A172 (cell line): ENCODE measurements at regions not wholly inside any gene's neighbourhood (a gene's known extent, or its start where the extent isn't known, plus 50 kb on each side); places are given as distances from the start of the nearest gene placed in this dataset.

ENCODE experiments used
- DNase-seq: peaks from one replicate; pipeline ENCODE4 v3.0.0-alpha.2; 2015; ENCODE audit warnings: low spot score

DNA sequence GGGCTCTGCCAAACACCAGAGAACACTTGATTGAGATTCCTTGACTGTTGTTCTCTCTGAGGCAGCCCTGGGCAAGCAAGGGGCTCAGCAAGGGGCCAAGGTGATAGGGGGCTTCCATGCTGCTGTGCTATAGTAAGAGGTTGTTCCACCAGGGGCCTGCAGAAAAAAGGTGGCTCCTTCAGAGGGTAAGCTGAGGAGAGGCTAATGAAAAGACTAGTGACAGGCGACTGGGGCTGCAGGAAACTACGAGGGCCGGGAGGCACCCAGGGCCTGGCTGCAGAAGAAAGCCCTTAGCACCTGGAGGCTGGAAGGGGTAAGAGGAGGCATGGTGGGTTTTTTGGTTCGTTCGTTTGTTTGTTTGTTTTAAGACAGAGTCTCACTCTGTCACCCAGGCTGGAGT is 88.0 kb upstream of the CTNNA1 start:
- DNase-seq: no peak

DNA sequence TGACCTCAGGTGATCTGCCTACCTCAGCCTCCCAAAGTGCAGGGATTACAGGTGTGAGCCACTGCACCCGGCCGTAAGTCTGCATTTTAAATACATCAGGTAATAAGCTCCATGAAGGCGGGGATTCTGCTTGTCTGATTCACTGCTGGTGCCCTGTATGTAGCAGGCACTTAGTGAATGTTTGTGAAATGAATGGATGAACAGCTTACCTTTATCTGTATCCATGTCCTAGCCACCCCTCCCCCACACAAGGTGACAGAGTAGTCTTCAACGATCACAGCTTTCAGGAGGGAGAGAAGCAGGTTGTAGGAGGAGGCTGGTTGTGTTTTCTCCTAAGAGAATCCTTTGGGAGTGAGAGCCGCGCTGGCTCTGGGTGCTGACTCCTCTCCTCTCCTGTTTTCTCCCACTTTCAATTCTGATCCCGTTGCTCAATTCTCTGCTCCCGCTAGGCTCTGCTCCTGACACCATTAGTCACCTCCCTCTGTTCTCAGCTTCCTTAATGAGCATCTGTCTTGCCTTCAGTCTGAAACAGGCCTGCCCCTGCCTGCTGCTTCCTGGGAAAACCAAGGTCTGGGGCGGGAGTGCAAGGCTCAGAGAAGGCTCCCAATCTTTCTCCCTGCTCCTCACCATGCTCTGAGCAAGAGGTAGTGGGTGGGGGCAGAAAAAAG is 88.8 kb upstream of the CTNNA1 start:
- DNase-seq: peak; percentile 15

- DNase-seq: no peak
These were observed 88.4 kb upstream of the HSPA9 start for GRCh38 chr5:138663561-138663960.

GRCh38 chr5:138663009-138663408 is 87.8 kb upstream of the HSPA9 start:
- peak; percentile 47 for DNase-seq

DNA sequence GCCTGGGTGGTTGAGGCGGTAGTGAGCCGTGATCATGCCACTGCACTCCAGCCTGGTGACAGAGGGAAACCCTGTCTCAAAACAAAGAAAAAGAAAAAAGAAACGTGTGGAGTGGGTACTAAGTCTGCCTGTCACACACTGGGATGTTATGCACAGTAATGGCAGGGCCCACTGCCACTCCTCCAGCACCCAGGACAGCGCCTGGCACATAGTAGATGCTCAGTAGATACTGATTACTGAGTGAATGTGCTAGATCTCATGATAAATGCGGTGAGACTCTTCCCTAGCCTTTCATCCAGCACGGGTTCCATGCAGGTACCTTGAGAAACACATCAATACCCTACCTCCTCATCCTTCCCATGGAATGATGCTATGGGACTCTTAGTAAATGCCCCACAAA is 87.4 kb upstream of the HSPA9 start:
- peak; percentile 37 for DNase-seq

DNA sequence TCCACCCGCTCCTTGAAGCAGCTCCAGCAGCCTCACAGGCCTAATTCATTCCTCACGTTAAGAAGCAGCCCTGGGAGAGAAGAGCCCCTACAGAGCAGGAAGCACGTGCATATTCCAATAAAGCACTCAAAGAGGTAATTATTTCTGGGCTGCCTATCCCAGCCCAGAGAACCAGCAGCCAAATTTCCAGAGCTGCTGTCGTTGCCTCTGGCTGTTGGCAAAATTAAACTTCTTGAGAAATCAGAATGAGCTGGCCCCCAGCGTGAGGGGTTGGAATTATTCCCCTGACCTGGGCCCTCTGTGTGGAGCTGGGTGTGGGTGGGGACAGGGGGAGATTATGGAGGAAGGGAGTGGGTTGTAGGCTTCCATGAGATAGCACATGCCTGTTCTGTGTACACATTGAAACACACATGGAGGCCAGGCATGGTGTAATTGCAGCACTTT is 86.8 kb upstream of the HSPA9 start:
- no peak for DNase-seq

- DNase-seq: no peak
These were observed 86.2 kb upstream of the HSPA9 start for GRCh38 chr5:138661291-138661960.

DNA sequence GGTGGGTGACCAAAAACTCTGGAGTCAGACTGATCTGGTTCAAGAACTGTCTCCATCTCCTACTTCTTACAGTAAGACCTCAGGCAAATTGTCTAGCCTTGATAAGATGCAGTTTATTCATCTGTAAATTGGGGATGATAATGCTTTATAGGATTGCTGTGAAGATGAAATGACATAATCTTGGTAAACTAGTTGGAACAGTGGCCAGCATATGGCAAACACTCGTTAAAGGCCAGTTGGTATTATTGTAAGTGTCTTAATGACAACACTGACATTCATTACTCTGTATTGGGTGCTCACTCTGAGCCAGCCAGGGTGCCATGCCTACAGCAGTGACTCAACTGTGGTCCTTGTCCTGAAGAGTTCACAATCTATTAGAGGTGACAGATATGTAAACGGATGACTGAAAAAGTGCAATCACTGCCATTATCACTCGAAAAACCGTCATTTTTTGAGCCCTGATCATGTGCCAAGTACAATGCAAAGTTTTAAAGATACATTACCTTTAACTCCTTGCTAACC is 84.9 kb upstream of the HSPA9 start:
- DNase-seq: no peak

GRCh38 chr5:138659561-138659960 is 84.4 kb upstream of the HSPA9 start:
- DNase-seq: no peak

- no peak for DNase-seq
These were observed 83.9 kb upstream of the HSPA9 start for GRCh38 chr5:138659121-138659520.

DNA sequence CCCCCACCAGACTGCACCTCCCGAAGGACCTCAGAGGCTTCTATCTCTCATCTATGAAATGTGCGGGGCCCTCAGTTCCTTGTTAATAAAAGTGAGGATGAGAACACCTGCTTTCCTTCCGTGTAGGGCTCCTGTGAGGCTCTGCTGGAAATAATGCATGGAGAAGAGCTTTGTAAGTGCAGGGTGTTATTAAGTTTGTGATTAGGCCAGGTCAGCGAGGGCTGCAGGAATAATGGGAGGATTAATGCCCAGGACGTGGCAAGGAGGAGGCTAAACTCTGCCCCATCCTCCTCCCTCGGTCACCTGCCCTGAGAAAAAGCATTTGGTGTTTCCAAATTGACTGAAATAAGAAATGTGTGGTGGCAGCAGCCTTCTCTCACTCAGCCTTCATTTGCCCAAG is 83.5 kb upstream of the HSPA9 start:
- no peak for DNase-seq

DNA sequence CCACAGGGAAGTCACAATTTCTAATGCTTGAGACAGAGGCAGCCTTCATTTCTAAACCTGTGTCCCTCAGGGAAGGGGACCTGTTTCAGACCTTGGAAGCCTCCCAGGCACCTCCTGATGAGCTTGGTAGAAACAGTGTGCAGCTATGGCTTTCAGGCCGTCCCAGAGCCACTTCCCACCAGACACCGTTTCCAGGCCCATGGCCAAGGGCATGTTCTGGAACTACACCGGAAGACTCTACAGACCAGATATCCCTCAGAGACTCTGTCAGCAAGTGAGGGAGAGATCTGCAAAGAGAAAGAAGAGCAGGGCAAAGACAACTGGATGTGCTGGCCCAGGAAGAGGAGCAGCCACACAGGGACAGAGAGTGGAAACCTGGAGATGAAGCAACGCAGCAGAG is 82.2 kb upstream of the HSPA9 start:
- DNase-seq: no peak

GRCh38 chr5:138656916-138657315 is 81.7 kb upstream of the HSPA9 start:
- no peak for DNase-seq

GRCh38 chr5:138655530-138656190 is 80.5 kb upstream of the HSPA9 start:
- no peak for DNase-seq

DNA sequence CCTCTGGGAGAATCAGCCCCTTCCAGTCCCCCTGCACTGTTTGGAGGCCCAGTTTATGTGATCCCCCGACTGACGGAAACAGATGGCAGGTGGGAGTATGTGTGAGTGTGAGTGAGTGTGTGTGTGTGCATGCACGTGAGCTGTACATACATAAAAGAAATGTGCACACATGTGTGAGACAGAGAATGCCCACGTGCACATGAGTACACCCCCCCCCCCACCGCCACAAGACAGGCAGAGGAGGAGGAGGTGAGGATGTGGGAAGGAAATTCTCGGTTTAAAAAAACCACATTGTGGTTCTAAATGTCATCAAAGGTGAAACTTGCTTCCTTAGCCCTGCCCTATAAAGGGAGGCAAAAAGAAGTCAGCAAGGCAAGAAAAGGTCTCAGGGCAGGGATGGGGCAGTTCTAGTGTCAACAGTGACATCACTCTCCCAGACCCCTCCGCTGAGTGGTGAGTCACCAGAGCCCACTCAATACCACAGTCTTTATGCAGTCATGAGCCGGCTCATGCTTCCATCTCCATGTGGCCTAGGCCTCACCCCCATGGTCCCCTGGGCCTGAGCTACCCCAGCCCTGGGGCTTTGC is 79.2 kb upstream of the HSPA9 start:
- peak; percentile 92 for DNase-seq

GRCh38 chr5:138653502-138653901 is 78.3 kb upstream of the HSPA9 start:
- peak; percentile 69 for DNase-seq

- DNase-seq: no peak
These were observed 76.5 kb upstream of the HSPA9 start for GRCh38 chr5:138651767-138652117.

- DNase-seq: no peak
These were observed 76.0 kb upstream of the HSPA9 start for GRCh38 chr5:138651058-138651766.

GRCh38 chr5:138650196-138650595 is 75.0 kb upstream of the HSPA9 start:
- no peak for DNase-seq

DNA sequence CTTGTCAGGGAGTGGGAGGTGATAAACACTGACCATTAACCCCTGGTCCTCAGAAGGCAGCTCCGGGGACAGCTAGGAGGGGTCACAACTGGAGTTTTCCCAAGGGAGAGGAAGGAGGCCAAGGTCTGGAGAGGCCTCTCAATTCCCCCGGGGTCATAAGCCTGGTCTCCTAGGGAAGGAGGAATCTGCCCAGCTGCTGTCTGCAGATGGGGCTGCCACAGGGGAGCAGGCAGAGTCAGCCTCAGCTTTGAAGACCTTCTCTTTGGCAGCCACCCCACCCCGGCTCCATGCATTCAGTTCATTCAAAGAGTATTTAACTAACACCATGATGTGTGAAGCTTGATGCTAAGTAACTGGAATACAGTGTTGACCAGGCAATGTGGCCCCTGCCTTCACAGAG is 74.6 kb upstream of the HSPA9 start:
- DNase-seq: no peak

DNA sequence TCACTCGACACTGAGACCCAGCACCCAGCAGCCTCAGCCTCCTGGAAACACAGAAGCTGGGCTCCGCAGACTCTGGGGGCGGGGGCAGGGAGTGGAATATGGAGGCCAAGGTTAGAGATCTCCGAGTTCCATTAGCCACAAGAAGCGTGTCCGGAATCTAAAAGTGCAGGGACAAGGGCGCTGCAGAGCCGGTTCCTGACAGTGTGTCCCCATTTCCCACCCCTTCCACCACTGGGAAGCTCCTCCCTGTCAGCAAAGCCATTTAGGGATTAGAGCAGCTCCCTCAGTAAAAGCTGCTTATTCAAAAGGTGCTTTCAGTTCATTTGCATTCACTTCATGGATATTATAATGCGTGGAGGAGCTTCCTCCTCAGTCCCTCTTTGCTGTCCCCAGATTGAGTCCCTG is 74.1 kb upstream of the HSPA9 start:
- no peak for DNase-seq

DNA sequence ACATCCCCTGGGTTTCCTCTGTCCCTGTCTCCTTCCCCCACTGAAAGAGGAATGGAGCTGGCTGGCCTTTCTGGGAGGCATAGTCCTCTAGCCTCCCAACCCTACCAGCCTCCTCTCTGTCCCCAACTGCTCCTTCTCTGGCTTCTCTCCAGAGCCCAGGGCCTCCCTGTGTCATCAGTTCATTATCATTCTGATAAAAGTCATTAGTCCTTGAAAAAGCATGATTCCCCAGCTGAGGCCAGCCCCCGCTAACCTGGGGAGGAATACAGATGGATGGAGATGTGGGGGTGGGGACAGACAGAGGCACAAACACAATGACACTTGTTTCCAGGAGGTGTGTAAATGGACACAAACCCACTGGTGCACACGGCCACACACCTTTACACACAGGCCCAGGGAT is 73.6 kb upstream of the HSPA9 start:
- no peak for DNase-seq
